HFFc6 (cell line): ENCODE measurements at regions not wholly inside any gene's neighbourhood (a gene's known extent, or its start where the extent isn't known, plus 50 kb on each side); places are given as distances from the start of the nearest gene placed in this dataset.

Source experiments
- DNase-seq: peaks from one replicate; pipeline ENCODE4 v3.0.0-alpha.2; 2018
- H3K27ac Mint-ChIP-seq: 2 replicates; pipeline ENCODE4 v1.8.0; 2020; ENCODE audit warnings: mild to moderate bottlenecking, mixed read lengths
- H3K27me3 Mint-ChIP-seq: 2 replicates; pipeline ENCODE4 v1.8.0; 2021; ENCODE audit warnings: mild to moderate bottlenecking, moderate library complexity, mixed read lengths; ENCODE audit not compliant: insufficient read depth
- H3K36me3 Mint-ChIP-seq: 2 replicates; pipeline ENCODE4 v1.8.0; 2021; ENCODE audit warnings: low read depth, mixed read lengths
- H3K4me1 Mint-ChIP-seq: 2 replicates; pipeline ENCODE4 v1.8.0; 2020; ENCODE audit warnings: low read depth, mixed read lengths
- H3K4me3 Mint-ChIP-seq: 2 replicates; pipeline ENCODE4 v1.8.0; 2020; ENCODE audit warnings: mild to moderate bottlenecking, moderate library complexity, mixed read lengths
- H3K9me3 Mint-ChIP-seq: 2 replicates; pipeline ENCODE4 v1.8.0; 2020; ENCODE audit warnings: mild to moderate bottlenecking, mixed read lengths
- TF ChIP-seq, protein P1 (sequence below): fragments of 200-600 bp; sonication (generic); IDR thresholded peaks from 2 replicates; pipeline ENCODE4 v1.5.0; 2021; ENCODE audit warnings: antibody characterized with exemption, mild to moderate bottlenecking

DNA sequence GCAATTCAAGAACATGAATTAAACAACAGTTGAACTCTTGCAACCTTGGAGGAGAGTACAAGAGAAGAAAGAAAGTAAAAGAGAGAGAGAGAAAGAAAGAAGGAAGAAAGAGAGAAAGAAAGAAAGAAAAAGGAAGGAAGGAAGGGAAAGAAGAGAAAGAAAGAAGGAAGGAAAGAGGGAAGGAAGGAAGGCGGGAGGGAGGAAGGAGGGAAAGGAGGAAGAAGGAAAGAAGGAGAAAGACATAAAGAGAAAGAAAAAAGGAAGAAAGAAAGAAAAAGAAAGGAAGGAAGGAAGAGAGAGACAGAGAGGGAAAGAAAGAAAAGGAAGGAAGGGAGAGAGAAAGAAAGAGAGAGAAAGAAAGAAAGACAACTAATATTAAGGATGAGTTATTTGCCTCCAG lies 1106.7 kb downstream of the TYW1 start:
- Mint-ChIP-seq H3K27me3 (no peaks in the 10 kb centered on the region), H3K4me3 (no peak overlapping the region), H3K27ac (no peak overlapping the region), H3K4me1 (no peaks in the 10 kb centered on the region), H3K9me3 (peaks cover 32% of the 10 kb centered on the region), H3K36me3 (peaks cover 3% of the 10 kb centered on the region; the same call in 1 of the 2 replicates)
- DNase-seq: no peak
- TF ChIP-seq, protein P1, sequence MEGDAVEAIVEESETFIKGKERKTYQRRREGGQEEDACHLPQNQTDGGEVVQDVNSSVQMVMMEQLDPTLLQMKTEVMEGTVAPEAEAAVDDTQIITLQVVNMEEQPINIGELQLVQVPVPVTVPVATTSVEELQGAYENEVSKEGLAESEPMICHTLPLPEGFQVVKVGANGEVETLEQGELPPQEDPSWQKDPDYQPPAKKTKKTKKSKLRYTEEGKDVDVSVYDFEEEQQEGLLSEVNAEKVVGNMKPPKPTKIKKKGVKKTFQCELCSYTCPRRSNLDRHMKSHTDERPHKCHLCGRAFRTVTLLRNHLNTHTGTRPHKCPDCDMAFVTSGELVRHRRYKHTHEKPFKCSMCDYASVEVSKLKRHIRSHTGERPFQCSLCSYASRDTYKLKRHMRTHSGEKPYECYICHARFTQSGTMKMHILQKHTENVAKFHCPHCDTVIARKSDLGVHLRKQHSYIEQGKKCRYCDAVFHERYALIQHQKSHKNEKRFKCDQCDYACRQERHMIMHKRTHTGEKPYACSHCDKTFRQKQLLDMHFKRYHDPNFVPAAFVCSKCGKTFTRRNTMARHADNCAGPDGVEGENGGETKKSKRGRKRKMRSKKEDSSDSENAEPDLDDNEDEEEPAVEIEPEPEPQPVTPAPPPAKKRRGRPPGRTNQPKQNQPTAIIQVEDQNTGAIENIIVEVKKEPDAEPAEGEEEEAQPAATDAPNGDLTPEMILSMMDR: no peak

DNA sequence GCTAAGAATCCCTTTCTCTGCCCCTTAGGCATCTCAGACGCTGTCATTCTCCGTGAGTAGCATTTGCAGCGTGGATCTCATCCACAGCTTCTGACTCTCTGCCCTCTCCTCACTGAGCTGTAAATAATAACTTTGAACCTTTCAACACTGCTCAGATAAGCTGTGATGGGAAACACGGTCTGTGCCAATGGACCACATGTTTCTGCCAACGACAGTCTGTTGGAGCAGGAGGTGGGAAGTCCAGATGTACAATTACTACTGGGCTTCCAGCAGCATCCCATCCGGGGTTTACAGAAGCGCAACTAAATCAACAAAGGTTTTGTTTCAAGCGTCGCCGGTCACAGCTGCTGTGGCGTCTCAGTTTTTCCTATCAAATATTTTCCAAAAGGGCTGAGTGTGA lies 1110.6 kb downstream of the TYW1 start:
- no peaks in the 10 kb centered on the region for H3K4me1 Mint-ChIP-seq
- H3K36me3 Mint-ChIP-seq: no peaks in the 10 kb centered on the region
- no peak overlapping the region for H3K4me3 Mint-ChIP-seq
- H3K9me3 Mint-ChIP-seq: peaks cover 44% of the 10 kb centered on the region
- H3K27ac Mint-ChIP-seq: no peak overlapping the region
- TF ChIP-seq, protein P1: no peak
- no peak for DNase-seq
- H3K27me3 Mint-ChIP-seq: no peaks in the 10 kb centered on the region

DNA sequence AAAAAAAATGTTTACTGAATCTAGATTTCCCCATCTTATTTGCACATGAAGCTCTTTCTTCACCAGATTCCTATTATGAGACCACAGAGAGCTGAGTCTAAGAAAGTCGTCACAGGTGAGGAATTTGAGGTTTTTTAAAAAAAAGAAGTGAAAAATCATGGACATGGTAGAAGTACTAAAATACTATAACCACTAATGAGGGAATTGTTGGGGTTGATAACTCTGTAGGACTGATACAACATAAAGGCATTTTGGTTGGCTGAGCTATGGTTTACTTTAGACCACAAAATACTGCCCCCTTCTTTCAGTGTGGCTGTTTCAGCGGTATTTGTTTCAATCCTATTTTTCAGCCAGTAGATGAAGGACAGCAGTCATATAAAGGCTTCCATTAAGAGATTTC lies 1111.3 kb downstream of the TYW1 start:
- H3K4me3 Mint-ChIP-seq: no peak overlapping the region
- H3K27ac Mint-ChIP-seq: no peak overlapping the region
- H3K9me3 Mint-ChIP-seq: peaks cover 50% of the 10 kb centered on the region
- DNase-seq: no peak
- H3K4me1 Mint-ChIP-seq: no peaks in the 10 kb centered on the region
- H3K36me3 Mint-ChIP-seq: no peaks in the 10 kb centered on the region
- H3K27me3 Mint-ChIP-seq: no peaks in the 10 kb centered on the region
- TF ChIP-seq, protein P1: no peak

DNA sequence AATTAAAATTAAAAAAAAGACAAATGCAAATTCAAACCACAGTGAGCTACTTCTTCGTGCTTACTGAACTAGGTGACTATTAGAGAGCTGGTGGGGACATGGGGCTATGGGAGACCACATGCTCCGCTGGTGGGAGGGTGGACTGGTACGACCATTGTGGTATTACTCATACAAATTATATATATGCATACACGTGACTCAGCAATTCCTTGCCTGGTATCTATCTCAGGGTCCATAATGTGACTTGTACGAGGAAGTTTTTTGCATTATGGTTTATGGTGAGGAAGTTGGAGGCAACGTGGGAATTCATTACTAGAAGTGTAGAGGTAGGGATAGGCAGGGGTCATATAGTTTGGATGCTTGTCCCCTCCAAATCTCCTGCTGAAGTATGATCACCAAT lies 1112.7 kb downstream of the TYW1 start:
- Mint-ChIP-seq H3K4me3 (no peak overlapping the region), H3K27ac (no peak overlapping the region), H3K27me3 (no peaks in the 10 kb centered on the region), H3K4me1 (no peaks in the 10 kb centered on the region), H3K9me3 (peaks cover 44% of the 10 kb centered on the region), H3K36me3 (no peaks in the 10 kb centered on the region)
- no peak for DNase-seq
- TF ChIP-seq, protein P1: no peak

DNA sequence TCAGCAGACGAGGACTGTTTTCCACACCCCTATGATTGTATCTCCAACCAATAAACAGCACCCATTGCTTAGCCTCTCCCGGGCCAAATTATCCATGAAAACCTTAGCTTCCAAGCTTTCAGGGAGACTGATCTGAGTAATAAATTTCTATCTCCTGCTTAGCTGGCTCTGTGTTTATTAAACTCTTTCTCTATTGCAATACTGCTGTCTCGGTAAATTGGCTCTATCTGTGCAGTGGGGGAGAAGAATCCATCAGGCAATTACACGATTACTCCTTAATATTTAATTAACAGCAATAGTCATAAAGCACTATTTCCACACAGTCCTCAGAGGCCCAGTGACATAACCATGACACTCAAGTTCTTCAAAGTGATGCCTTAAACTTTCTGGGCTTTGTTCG lies 1122.8 kb downstream of the TYW1 start:
- peaks cover 9% of the 10 kb centered on the region for H3K36me3 Mint-ChIP-seq
- TF ChIP-seq, protein P1: no peak
- no peak for DNase-seq
- H3K27me3 Mint-ChIP-seq: peaks cover 3% of the 10 kb centered on the region; the same call in 1 of the 2 replicates
- peaks cover 50% of the 10 kb centered on the region for H3K9me3 Mint-ChIP-seq
- H3K27ac Mint-ChIP-seq: no peak overlapping the region
- H3K4me1 Mint-ChIP-seq: no peaks in the 10 kb centered on the region
- no peak overlapping the region for H3K4me3 Mint-ChIP-seq

DNA sequence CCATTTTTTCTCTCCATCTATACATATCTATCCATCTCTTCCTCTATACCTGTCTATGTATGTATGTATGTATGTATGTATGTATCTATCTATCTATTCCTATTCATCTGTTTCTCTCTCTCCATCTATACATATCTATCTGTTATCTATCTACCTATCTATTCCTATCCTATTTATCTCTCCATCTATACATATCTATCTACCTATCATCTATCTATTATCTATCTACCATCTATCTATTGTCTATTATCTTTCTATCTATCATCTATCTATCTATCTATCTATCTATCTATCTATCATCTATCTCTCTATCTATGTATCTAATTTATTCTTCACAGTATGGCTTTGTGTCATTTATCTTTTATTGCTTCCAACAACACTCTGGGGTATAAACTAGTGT lies 1124.4 kb downstream of the TYW1 start:
- TF ChIP-seq, protein P1: no peak
- no peak for DNase-seq
- Mint-ChIP-seq H3K4me3 (no peak overlapping the region), H3K4me1 (no peaks in the 10 kb centered on the region), H3K27ac (no peak overlapping the region), H3K9me3 (peaks cover 54% of the 10 kb centered on the region), H3K27me3 (peaks cover 3% of the 10 kb centered on the region; the same call in 1 of the 2 replicates), H3K36me3 (peaks cover 9% of the 10 kb centered on the region)
